Osteoblast (primary cell): ENCODE measurements at regions not wholly inside any gene's neighbourhood (a gene's known extent, or its start where the extent isn't known, plus 50 kb on each side); places are given as distances from the start of the nearest gene placed in this dataset.

ENCODE experiments used
- DNase-seq: peaks from one replicate; pipeline ENCODE4 v3.0.0; 2011; ENCODE audit warnings: low spot score, mixed read lengths; ENCODE audit not compliant: insufficient read length; ENCODE audit errors: missing footprints
- H2AFZ ChIP-seq: 2 replicates; pipeline ENCODE4 v1.6.0; 2011; ENCODE audit warnings: mild to moderate bottlenecking, low read length
- H3K27ac ChIP-seq: 2 replicates; pipeline ENCODE4 v1.5.1; 2011; ENCODE audit warnings: mild to moderate bottlenecking, low read depth, low read length, moderate library complexity
- H3K27me3 ChIP-seq: 2 replicates; pipeline ENCODE4 v1.6.0; 2012; ENCODE audit warnings: mild to moderate bottlenecking, control low read depth, inconsistent platforms, low read length, moderate library complexity; ENCODE audit not compliant: insufficient read depth
- H3K36me3 ChIP-seq: 2 replicates; pipeline ENCODE4 v1.5.1; 2011; ENCODE audit warnings: mild to moderate bottlenecking, low read length, control low read depth, moderate library complexity; ENCODE audit not compliant: insufficient read depth
- H3K4me1 ChIP-seq: 2 replicates; pipeline ENCODE4 v1.5.1; 2011; ENCODE audit warnings: mild to moderate bottlenecking, low read length, control low read depth, moderate library complexity; ENCODE audit not compliant: insufficient read depth
- H3K4me2 ChIP-seq: 2 replicates; pipeline ENCODE4 v1.6.0; 2011; ENCODE audit warnings: mild to moderate bottlenecking, low read length; ENCODE audit not compliant: insufficient read depth
- H3K4me3 ChIP-seq: fragments of 200-600 bp; sonication (generic); 3 replicates; pipeline ENCODE4 v1.5.1; 2012; ENCODE audit warnings: mild to moderate bottlenecking, low read length, inconsistent platforms; ENCODE audit not compliant: insufficient read depth
- H3K79me2 ChIP-seq: 2 replicates; pipeline ENCODE4 v1.6.0; 2012; ENCODE audit warnings: mild to moderate bottlenecking, low read length, control low read depth, inconsistent platforms; ENCODE audit not compliant: insufficient read depth
- H3K9me3 ChIP-seq: 2 replicates; pipeline ENCODE4 v1.5.1; 2011; ENCODE audit warnings: low read depth, low read length, control low read depth
- H4K20me1 ChIP-seq: 2 replicates; pipeline ENCODE4 v1.6.0; 2012; ENCODE audit warnings: mild to moderate bottlenecking, low read length, control low read depth; ENCODE audit not compliant: insufficient read depth
- CTCF ChIP-seq: IDR thresholded peaks from 2 replicates; pipeline ENCODE4 v1.5.1; 2011; ENCODE audit warnings: mild to moderate bottlenecking, low read depth, low read length, moderate library complexity; ENCODE audit errors: extremely low read depth

GRCh38 chr9:134492721-134493460 is 148.7 kb upstream of the COL5A1 start:
- Histone ChIP-seq H3K27ac (no peak overlapping the region), H3K36me3 (no peaks in the 10 kb centered on the region), H3K27me3 (no peaks in the 10 kb centered on the region), H3K4me3 (no peak overlapping the region), H3K79me2 (no peaks in the 10 kb centered on the region), H2AFZ (no peak overlapping the region), H3K9me3 (no peaks in the 10 kb centered on the region), H3K4me1 (peaks cover 20% of the 10 kb centered on the region), H3K4me2 (no peak overlapping the region), H4K20me1 (no peaks in the 10 kb centered on the region)
- DNase-seq = peak; percentile 56
- TF ChIP-seq CTCF = no peak

- TF ChIP-seq CTCF = no peak
- Histone ChIP-seq H3K27ac (no peak overlapping the region), H3K9me3 (no peaks in the 10 kb centered on the region), H2AFZ (no peak overlapping the region), H4K20me1 (no peaks in the 10 kb centered on the region), H3K4me3 (no peak overlapping the region), H3K27me3 (no peaks in the 10 kb centered on the region), H3K4me1 (peaks cover 21% of the 10 kb centered on the region), H3K36me3 (no peaks in the 10 kb centered on the region), H3K79me2 (no peaks in the 10 kb centered on the region), H3K4me2 (no peak overlapping the region)
- DNase-seq = peak; percentile 52
Observed at GRCh38 chr9:134493461-134494272, 147.9 kb upstream of the COL5A1 start.

GRCh38 chr9:134494273-134494815 is 147.3 kb upstream of the COL5A1 start:
- no peaks in the 10 kb centered on the region for H3K79me2 ChIP-seq
- H3K27me3 ChIP-seq = no peaks in the 10 kb centered on the region
- H3K4me2 ChIP-seq = no peak overlapping the region
- H3K4me1 ChIP-seq = peaks cover 21% of the 10 kb centered on the region
- no peak for TF ChIP-seq CTCF
- peak; percentile 31 for DNase-seq
- no peak overlapping the region for H3K4me3 ChIP-seq
- H4K20me1 ChIP-seq = no peaks in the 10 kb centered on the region
- H2AFZ ChIP-seq = no peak overlapping the region
- no peaks in the 10 kb centered on the region for H3K36me3 ChIP-seq
- no peaks in the 10 kb centered on the region for H3K9me3 ChIP-seq
- no peak overlapping the region for H3K27ac ChIP-seq

- no peaks in the 10 kb centered on the region for H3K27me3 ChIP-seq
- no peaks in the 10 kb centered on the region for H3K36me3 ChIP-seq
- TF ChIP-seq CTCF = no peak
- no peak overlapping the region for H3K27ac ChIP-seq
- H3K9me3 ChIP-seq = no peaks in the 10 kb centered on the region
- no peak overlapping the region for H3K4me3 ChIP-seq
- no peak overlapping the region for H2AFZ ChIP-seq
- H3K79me2 ChIP-seq = no peaks in the 10 kb centered on the region
- peaks cover 21% of the 10 kb centered on the region for H3K4me1 ChIP-seq
- no peaks in the 10 kb centered on the region for H4K20me1 ChIP-seq
- no peak for DNase-seq
- no peak overlapping the region for H3K4me2 ChIP-seq
Observed at GRCh38 chr9:134494905-134495304, 146.7 kb upstream of the COL5A1 start.
